SK-N-SH (cell line): ENCODE measurements at regions not wholly inside any gene's neighbourhood (a gene's known extent, or its start where the extent isn't known, plus 50 kb on each side); places are given as distances from the start of the nearest gene placed in this dataset.

Source experiments
- CHD2 ChIP-seq: fragments of 150-350 bp; IDR thresholded peaks from 2 replicates; pipeline ENCODE4 v1.6.1; 2018; ENCODE audit warnings: low read length; ENCODE audit not compliant: partially characterized antibody
- CTCF ChIP-seq: fragments of 200-600 bp; sonication (generic); IDR thresholded peaks from 2 replicates; pipeline ENCODE4 v1.6.1; 2017; ENCODE audit warnings: antibody characterized with exemption, mild to moderate bottlenecking, moderate library complexity
- FOXM1 ChIP-seq: IDR thresholded peaks from 2 replicates; pipeline ENCODE4 v1.4.0; 2012; ENCODE audit warnings: low read depth, mild to moderate bottlenecking
- GABPA ChIP-seq: IDR thresholded peaks from 2 replicates; pipeline ENCODE4 v1.4.0; 2012; ENCODE audit warnings: low read depth, mild to moderate bottlenecking
- MAX ChIP-seq: IDR thresholded peaks from 2 replicates; pipeline ENCODE4 v1.4.0; 2012; ENCODE audit warnings: low read depth
- MXI1 ChIP-seq: IDR thresholded peaks from 2 replicates; pipeline ENCODE4 v1.6.1; 2012; ENCODE audit warnings: mild to moderate bottlenecking, low read depth, low read length, improper control_type of control experiment
- NFIC ChIP-seq: IDR thresholded peaks from 2 replicates; pipeline ENCODE4 v1.4.0; 2012; ENCODE audit warnings: borderline replicate concordance
- RAD21 ChIP-seq: IDR thresholded peaks from 2 replicates; pipeline ENCODE4 v1.6.1; 2012; ENCODE audit warnings: mild to moderate bottlenecking, low read length
- RFX5 ChIP-seq: IDR thresholded peaks from 2 replicates; pipeline ENCODE4 v1.6.1; 2012; ENCODE audit warnings: mild to moderate bottlenecking, improper control_type of control experiment, low read length
- RXRA ChIP-seq: IDR thresholded peaks from 2 replicates; pipeline ENCODE4 v1.4.0; 2012; ENCODE audit warnings: low read depth, mild to moderate bottlenecking, borderline replicate concordance
- SMC3 ChIP-seq: IDR thresholded peaks from 2 replicates; pipeline ENCODE4 v1.6.1; 2012; ENCODE audit warnings: low read depth, low read length, improper control_type of control experiment
- TEAD4 ChIP-seq: IDR thresholded peaks from 2 replicates; pipeline ENCODE4 v1.4.0; 2012; ENCODE audit warnings: mild to moderate bottlenecking, borderline replicate concordance; ENCODE audit not compliant: insufficient read depth
- USF2 ChIP-seq: fragments of 150-350 bp; IDR thresholded peaks from 2 replicates; pipeline ENCODE4 v1.6.1; 2017; ENCODE audit warnings: antibody characterized with exemption, low read length, low read depth, borderline replicate concordance

- TF ChIP-seq GABPA: no peak
- TF ChIP-seq USF2: no peak
- TF ChIP-seq CHD2: no peak
- TF ChIP-seq RXRA: no peak
- TF ChIP-seq CTCF: no peak
- TF ChIP-seq RFX5: no peak
- no peak for TF ChIP-seq RAD21
- TF ChIP-seq FOXM1: no peak
- TF ChIP-seq MAX: no peak
- no peak for TF ChIP-seq SMC3
- no peak for TF ChIP-seq MXI1
- TF ChIP-seq NFIC: no peak
- no peak for TF ChIP-seq TEAD4
Observed at GRCh38 chr5:74440341-74440740, 200.2 kb downstream of the ENC1 start.
